Sigmoid colon (tissue), 4 donors: ENCODE measurements at regions not wholly inside any gene's neighbourhood (a gene's known extent, or its start where the extent isn't known, plus 50 kb on each side); places are given as distances from the start of the nearest gene placed in this dataset.

Experiments
- CTCF ChIP-seq, 4 experiments: fragments of 450-650 bp in 3 of 4; fragments of 200-600 bp in 1 of 4; IDR thresholded peaks; one replicate each; pipeline ENCODE4 v1.5.1; 2016 to 2019; ENCODE audit warnings: antibody characterized with exemption in 4 of 4, mild to moderate bottlenecking in 3 of 4, moderate library complexity in 2 of 4
- EP300 ChIP-seq, 4 donors: sonication (generic); formaldehyde crosslinking; IDR thresholded peaks; one replicate each; pipeline ENCODE4 v1.6.1; 2017; ENCODE audit warnings: antibody characterized with exemption in 4 of 4
- POLR2A ChIP-seq, 2 donors: fragments of 450-650 bp; IDR thresholded peaks; one replicate each; pipeline ENCODE4 v1.6.1; 2016; ENCODE audit warnings: antibody characterized with exemption in 2 of 2, mild to moderate bottlenecking in 2 of 2, moderate library complexity in 2 of 2

GRCh38 chr7:26580711-26581110 is 283.7 kb downstream of the SKAP2 start:
- no peak for TF ChIP-seq EP300 (IDR thresholded peaks at IDR 0.05)
- TF ChIP-seq CTCF (IDR thresholded peaks at IDR 0.05) = no peak
- no peak for TF ChIP-seq POLR2A (IDR thresholded peaks at IDR 0.05)
